Suprapubic skin (tissue), 4 donors: ENCODE measurements at regions not wholly inside any gene's neighbourhood (a gene's known extent, or its start where the extent isn't known, plus 50 kb on each side); places are given as distances from the start of the nearest gene placed in this dataset.

Experiments
- DNase-seq, 2 donors: peaks; one replicate each; pipeline ENCODE4 v3.0.0-alpha.2; 2019; ENCODE audit warnings: low spot score in 2 of 2
- H3K27ac ChIP-seq: fragments of 200-600 bp; sonication (generic); one replicate; pipeline ENCODE4 v1.5.1; 2019
- H3K27me3 ChIP-seq: fragments of 200-600 bp; sonication (generic); one replicate; pipeline ENCODE4 v1.5.1; 2019
- H3K36me3 ChIP-seq: fragments of 200-600 bp; sonication (generic); one replicate; pipeline ENCODE4 v1.5.1; 2019
- H3K4me1 ChIP-seq: fragments of 200-600 bp; sonication (generic); one replicate; pipeline ENCODE4 v1.5.1; 2019
- H3K4me3 ChIP-seq: fragments of 200-600 bp; sonication (generic); one replicate; pipeline ENCODE4 v1.5.1; 2019; ENCODE audit warnings: mild to moderate bottlenecking
- H3K9me3 ChIP-seq: fragments of 200-600 bp; sonication (generic); one replicate; pipeline ENCODE4 v1.5.1; 2019
- CTCF ChIP-seq, 2 donors: fragments of 200-600 bp in 1 of 2; fragments of 450-650 bp in 1 of 2; sonication (generic) in 1 of 2; IDR thresholded peaks; one replicate each; pipeline ENCODE4 v1.5.1; 2016 to 2019; ENCODE audit warnings: antibody characterized with exemption in 2 of 2, mild to moderate bottlenecking in 1 of 2, moderate library complexity in 1 of 2
- EP300 ChIP-seq: sonication (generic); formaldehyde crosslinking; IDR thresholded peaks from one replicate; pipeline ENCODE4 v1.6.1; 2017; ENCODE audit warnings: antibody characterized with exemption
- POLR2A ChIP-seq, 2 donors: fragments of 450-650 bp; IDR thresholded peaks; one replicate each; pipeline ENCODE4 v1.6.1; 2017; ENCODE audit warnings: antibody characterized with exemption in 2 of 2, mild to moderate bottlenecking in 2 of 2, moderate library complexity in 2 of 2
- POLR2AphosphoS5 ChIP-seq, 3 donors: sonication (generic); formaldehyde crosslinking; IDR thresholded peaks; one replicate each; pipeline ENCODE4 v1.6.1; 2017; ENCODE audit warnings: antibody characterized with exemption in 3 of 3
- WGBS: methylation state at CpG from one replicate; pipeline ENCODE4 v1.1.5; 2018; 5-methylcytosine and 5-hydroxymethylcytosine counted together

- Histone ChIP-seq H3K36me3 (no peaks in the 10 kb centered on the region), H3K27me3 (no peaks in the 10 kb centered on the region), H3K27ac (no peak overlapping the region), H3K4me3 (no peak overlapping the region), H3K9me3 (no peaks in the 10 kb centered on the region), H3K4me1 (peaks cover 2% of the 10 kb centered on the region)
- no peak for DNase-seq
- WGBS = 77% methylated on average over 3 of the region's 3 CpGs
- TF ChIP-seq CTCF (IDR thresholded peaks at IDR 0.05) (no peak), EP300 (no peak), POLR2AphosphoS5 (IDR thresholded peaks at IDR 0.05) (no peak), POLR2A (IDR thresholded peaks at IDR 0.05) (no peak)
Observed at GRCh38 chr12:105554223-105554678, 223.8 kb downstream of the C12orf75 start.

DNA sequence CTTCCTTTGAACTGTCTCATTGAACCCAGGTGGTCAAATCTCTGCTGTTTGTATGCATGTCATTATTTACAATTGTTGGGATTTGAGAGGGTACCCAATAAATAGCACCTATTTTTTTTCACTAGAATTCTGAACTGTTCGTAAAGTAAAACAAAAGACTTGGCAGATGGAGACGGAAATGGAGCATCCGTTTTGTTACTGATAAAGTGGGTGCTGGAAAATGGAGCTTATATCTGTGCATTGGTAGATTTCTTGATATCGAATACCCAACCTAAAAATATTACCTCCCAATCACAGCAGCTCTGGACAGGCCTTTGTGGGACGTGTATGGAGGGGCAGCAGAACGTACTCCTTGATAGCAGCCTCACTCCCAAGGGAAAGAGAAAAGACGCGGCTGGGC, 224.4 kb downstream of the C12orf75 start:
- WGBS = 80% methylated on average over 8 of the region's 8 CpGs
- TF ChIP-seq POLR2AphosphoS5 (IDR thresholded peaks at IDR 0.05) (no peak), CTCF (IDR thresholded peaks at IDR 0.05) (no peak), EP300 (no peak), POLR2A (IDR thresholded peaks at IDR 0.05) (no peak)

DNA sequence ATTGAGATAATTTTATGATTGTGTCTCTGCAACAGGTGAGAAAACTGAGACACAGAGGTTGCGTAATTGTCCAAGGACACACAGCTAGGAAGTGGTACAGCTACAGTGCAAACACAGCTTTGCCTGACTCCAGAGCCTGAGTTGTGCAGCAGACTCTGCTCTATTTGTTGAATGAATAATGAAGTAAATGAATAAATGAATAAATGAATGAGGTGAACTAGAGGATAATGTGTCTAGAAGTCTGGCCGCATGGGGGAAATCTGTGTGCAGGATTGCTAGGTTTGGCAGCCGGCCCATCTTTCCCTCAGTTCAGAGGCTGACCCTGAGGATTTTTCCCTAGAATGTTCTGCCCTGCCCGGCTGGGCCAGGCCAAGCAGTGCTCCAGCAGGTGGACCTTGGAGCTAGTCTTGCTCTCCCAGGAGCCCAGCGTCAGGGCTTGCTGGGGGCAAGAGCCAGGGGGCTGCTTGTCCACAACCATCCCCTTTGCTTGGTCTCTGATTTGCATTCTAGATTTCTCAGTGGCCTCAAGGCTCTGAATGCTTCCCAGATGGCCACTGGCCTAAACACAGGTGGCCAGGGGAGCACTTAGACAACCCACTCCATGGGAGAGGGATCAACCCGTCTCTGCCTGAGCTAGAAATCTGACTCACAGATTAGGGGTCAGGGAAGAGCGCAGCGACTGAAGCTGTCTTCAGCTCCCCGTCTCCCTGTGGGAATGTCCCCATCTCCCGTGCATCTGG, 225.2 kb downstream of the C12orf75 start:
- Histone ChIP-seq H3K27me3 (no peaks in the 10 kb centered on the region), H3K27ac (no peak overlapping the region), H3K36me3 (no peaks in the 10 kb centered on the region), H3K4me1 (peaks cover 2% of the 10 kb centered on the region), H3K9me3 (no peaks in the 10 kb centered on the region), H3K4me3 (no peak overlapping the region)
- DNase-seq = no peak
- TF ChIP-seq POLR2A (IDR thresholded peaks at IDR 0.05) (no peak), POLR2AphosphoS5 (IDR thresholded peaks at IDR 0.05) (no peak)
- 70% methylated on average over 9 of the region's 10 CpGs for WGBS

More for the DNA sequence above, 224.4 kb downstream of the C12orf75 start:
- Histone ChIP-seq H3K27me3 (no peaks in the 10 kb centered on the region), H3K27ac (no peak overlapping the region), H3K36me3 (no peaks in the 10 kb centered on the region), H3K4me3 (no peak overlapping the region), H3K9me3 (no peaks in the 10 kb centered on the region), H3K4me1 (peaks cover 2% of the 10 kb centered on the region)
- DNase-seq = no peak

DNA sequence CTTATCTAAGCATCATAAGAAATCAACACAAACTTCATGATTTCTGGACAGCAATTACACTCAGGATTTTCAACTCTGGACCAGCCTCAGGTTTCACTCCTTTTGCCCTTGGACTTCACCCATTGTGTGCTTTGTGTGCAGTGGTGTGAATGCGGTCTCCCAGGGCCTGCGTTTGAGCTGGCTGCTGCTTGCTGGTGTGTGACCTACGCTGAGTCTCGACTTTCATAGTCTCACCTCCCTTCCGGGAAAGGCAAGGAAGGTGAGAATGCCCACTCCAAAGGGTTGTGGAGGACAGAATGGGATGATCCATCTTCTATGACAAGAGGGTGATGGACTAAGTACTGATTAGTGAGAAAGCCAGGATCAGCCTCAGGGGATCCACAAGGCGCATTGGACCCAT, 228.8 kb downstream of the C12orf75 start:
- Histone ChIP-seq H3K27me3 (no peaks in the 10 kb centered on the region), H3K9me3 (no peaks in the 10 kb centered on the region), H3K4me1 (peaks cover 14% of the 10 kb centered on the region), H3K27ac (no peak overlapping the region), H3K36me3 (no peaks in the 10 kb centered on the region), H3K4me3 (no peak overlapping the region)
- WGBS = 97% methylated on average over 6 of the region's 6 CpGs
- no peak for TF ChIP-seq CTCF (IDR thresholded peaks at IDR 0.05)
- TF ChIP-seq POLR2AphosphoS5 (IDR thresholded peaks at IDR 0.05) = no peak
- no peak for TF ChIP-seq POLR2A (IDR thresholded peaks at IDR 0.05)
- no peak for TF ChIP-seq EP300
- DNase-seq = no peak

DNA sequence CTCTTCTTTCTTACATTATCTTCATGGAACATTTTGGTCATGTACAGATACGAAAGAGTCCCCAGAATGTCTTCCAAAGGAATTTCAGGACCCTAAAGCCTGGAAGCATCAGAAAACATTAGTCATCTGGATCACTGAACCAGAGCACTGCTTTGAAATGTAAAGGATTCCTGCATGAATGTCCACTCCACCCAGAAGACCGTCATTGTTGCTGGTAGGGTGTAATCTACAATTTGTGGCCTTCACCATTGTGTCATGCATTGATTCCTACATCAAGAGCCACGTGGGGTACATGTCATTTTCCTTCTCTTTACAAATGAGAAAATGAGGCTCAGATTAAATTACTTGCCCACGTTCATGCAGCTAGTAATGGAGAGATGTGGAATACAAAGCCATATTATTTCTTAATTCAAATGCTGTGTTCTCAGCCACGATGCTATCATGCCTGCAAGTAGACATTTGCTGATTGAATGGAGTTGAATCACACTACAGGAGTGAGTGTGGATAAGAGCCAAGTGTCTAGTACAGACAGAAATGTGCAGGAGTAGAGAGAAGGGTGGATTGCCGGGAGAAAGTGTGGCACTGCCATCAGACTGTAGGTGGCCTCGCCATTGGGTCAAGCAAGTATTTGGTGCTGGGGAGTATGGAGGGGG, 231.2 kb downstream of the C12orf75 start:
- 65% methylated on average over 7 of the region's 7 CpGs for WGBS
- TF ChIP-seq POLR2A (IDR thresholded peaks at IDR 0.05) (no peak), POLR2AphosphoS5 (IDR thresholded peaks at IDR 0.05) (no peak), CTCF (IDR thresholded peaks at IDR 0.05) (no peak), EP300 (no peak)
- H3K4me1 ChIP-seq = peaks cover 14% of the 10 kb centered on the region
- H3K4me3 ChIP-seq = peak overlapping the region; percentile 9
- H3K36me3 ChIP-seq = no peaks in the 10 kb centered on the region
- H3K27ac ChIP-seq = peak overlapping the region; percentile 29
- no peaks in the 10 kb centered on the region for H3K9me3 ChIP-seq
- DNase-seq = no peak
- no peaks in the 10 kb centered on the region for H3K27me3 ChIP-seq
